Right cardiac atrium (tissue), 5 donors: ENCODE measurements at regions not wholly inside any gene's neighbourhood (a gene's known extent, or its start where the extent isn't known, plus 50 kb on each side); places are given as distances from the start of the nearest gene placed in this dataset.
"Not testable (repeated sequence)": the region's sequence is repeated elsewhere in the genome, so short reads cannot be mapped to it uniquely, and the experiment has no call there.

ENCODE experiments used
- ATAC-seq, 2 donors: fragments of 200-7000 bp; cut with Tn5 transposase; one replicate each; pipeline versions ENCODE4 v1.8.0 to v1.9.1; 2020; ENCODE audit warnings: moderate library complexity in 2 of 2, mild to moderate bottlenecking in 1 of 2
- DNase-seq, 3 donors: peaks; one replicate each; pipeline ENCODE4 v3.0.0-alpha.2; 2020
- H3K27ac ChIP-seq: one replicate; pipeline ENCODE4 v1.5.1; 2013; ENCODE audit warnings: mild to moderate bottlenecking, low read length, control low read depth, moderate library complexity
- H3K27me3 ChIP-seq: one replicate; pipeline ENCODE4 v1.6.1; 2013; ENCODE audit not compliant: control insufficient read depth, insufficient read depth
- H3K4me1 ChIP-seq: one replicate; pipeline ENCODE4 v1.6.1; 2013; ENCODE audit warnings: low read length; ENCODE audit not compliant: control insufficient read depth, insufficient read depth
- H3K4me3 ChIP-seq: one replicate; pipeline ENCODE4 v1.5.1; 2013; ENCODE audit warnings: low read length, control low read depth
- H3K9me3 ChIP-seq: one replicate; pipeline ENCODE4 v1.6.1; 2013; ENCODE audit warnings: low read length; ENCODE audit not compliant: control insufficient read depth
- WGBS: extraction: QIAGEN DNeasy Blood & Tissue Kit; methylation state at CpG from one replicate; pipeline ENCODE4 v1.1.7; 2013; 5-methylcytosine and 5-hydroxymethylcytosine counted together
- intact Hi-C, 4 donors: fragments of 100-400 bp; cut with DNase I; formaldehyde crosslinking; loops; one replicate each; pipeline versions ENCODE4 v1.11.0 to v1.14.0; 2022 to 2023
- donor health status: healthy with polysubstance abuse.
- donor health status: DM: no; HTN: yes; CAD: no.
- donor health status: DM: no; HTN: no; CAD: no.
- donor health status: DM: no; HTN: yes; CAD: no; lungs with severe emphysema.
- donor health status: DM: yes; HTN: yes; CAD: no.

DNA sequence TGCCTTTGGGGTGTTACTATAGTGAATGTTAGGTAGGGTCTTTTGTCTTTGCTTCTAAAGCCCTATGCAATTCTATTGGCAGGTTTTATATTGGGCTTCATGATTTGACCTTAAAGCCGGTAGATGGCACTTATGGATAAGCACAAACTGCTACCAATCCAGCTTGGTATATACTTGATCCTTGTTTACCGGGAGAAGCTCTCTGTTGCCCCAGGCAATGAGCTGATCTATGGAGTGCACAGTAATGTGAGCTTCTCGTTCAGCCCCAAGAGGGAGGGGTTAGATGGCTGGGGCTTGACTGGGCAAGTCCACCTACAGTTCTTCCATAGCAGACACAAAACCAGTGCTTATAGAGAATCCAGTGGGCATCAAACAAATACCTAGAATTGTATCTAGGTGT lies 287.2 kb upstream of the CT83 start:
- 80% methylated on average over 3 of the region's 3 CpGs for WGBS
- H3K27ac ChIP-seq, result no peak overlapping the region
- ATAC-seq (no peak), DNase-seq (no peak)
- intact Hi-C loops, result no loop called here
- H3K4me1 ChIP-seq, result no peaks in the 10 kb centered on the region
- no peaks in the 10 kb centered on the region for H3K9me3 ChIP-seq
- no peaks in the 10 kb centered on the region for H3K27me3 ChIP-seq
- H3K4me3 ChIP-seq, result no peak overlapping the region

GRCh38 chrX:116732214-116732613 lies 269.4 kb upstream of the CT83 start:
- WGBS, result 52% methylated on average over 2 of the region's 2 CpGs
- Histone ChIP-seq H3K4me3 (no peak overlapping the region), H3K9me3 (no peaks in the 10 kb centered on the region), H3K4me1 (no peaks in the 10 kb centered on the region), H3K27me3 (no peaks in the 10 kb centered on the region), H3K27ac (no peak overlapping the region)
- DNase-seq (no peak), ATAC-seq (no peak)
- intact Hi-C loops, result no loop called here

DNA sequence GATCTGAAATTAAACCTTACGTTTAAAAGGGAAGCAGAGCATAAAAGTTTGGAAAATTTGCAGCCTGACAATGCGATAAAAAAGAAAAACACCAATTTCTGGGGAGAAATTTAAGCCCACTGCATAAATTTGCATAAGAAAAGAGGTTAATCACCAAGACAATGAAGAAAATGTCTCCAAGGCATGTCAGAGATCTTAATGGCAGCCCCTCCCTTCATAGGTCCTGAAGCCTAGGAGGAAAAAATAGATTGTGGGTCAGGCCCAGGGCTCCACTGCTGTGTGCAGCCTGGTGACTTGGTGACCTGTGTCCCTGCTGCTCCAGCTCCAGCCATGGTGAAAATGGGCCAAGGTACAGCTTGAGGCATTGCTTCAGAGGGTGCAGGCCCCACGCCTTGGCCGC lies 264.0 kb upstream of the CT83 start:
- Histone ChIP-seq H3K9me3 (no peaks in the 10 kb centered on the region), H3K27me3 (no peaks in the 10 kb centered on the region), H3K27ac (no peak overlapping the region), H3K4me3 (no peak overlapping the region), H3K4me1 (no peaks in the 10 kb centered on the region)
- 81% methylated on average over 4 of the region's 4 CpGs for WGBS
- intact Hi-C loops, result no loop called here
- DNase-seq (no peak), ATAC-seq (no peak)

- ATAC-seq (no peak), DNase-seq (peak in 1 of 3 donors; percentile 7)
- Histone ChIP-seq H3K4me1 (no peaks in the 10 kb centered on the region), H3K9me3 (no peaks in the 10 kb centered on the region), H3K4me3 (no peak overlapping the region), H3K27ac (no peak overlapping the region), H3K27me3 (no peaks in the 10 kb centered on the region)
- intact Hi-C loops, result no loop called here
- 93% methylated on average over 19 of the region's 19 CpGs for WGBS
These were observed 231.3 kb upstream of the CT83 start for GRCh38 chrX:116694046-116694445.

DNA sequence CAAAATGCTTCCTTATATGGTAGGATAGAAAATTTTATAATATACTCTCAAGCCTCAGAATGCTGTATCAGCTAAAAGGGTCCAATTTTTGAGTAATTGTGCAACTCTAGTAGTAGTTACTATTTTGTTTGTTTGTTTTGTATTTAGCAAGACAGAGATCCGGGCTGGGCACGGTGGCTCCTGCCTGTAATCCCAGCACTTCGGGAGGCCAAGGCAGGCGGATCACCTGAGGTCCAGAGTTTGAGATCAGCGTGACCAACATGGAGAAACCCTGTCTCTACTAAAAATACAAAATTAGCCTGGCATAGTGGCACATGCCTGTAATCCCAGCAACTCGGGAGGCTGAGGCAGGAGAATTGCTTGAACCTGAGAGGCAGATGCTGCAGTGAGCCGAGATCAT lies 216.8 kb upstream of the CT83 start:
- H3K4me1 ChIP-seq, H3K9me3 ChIP-seq, intact Hi-C loops, ATAC-seq, DNase-seq, H3K27ac ChIP-seq, H3K4me3 ChIP-seq, H3K27me3 ChIP-seq: not testable (repeated sequence)
- WGBS, result 90% methylated on average over 7 of the region's 7 CpGs

GRCh38 chrX:116667346-116668134 lies 204.8 kb upstream of the CT83 start:
- Histone ChIP-seq H3K4me3 (no peak overlapping the region), H3K27me3 (no peaks in the 10 kb centered on the region), H3K9me3 (no peaks in the 10 kb centered on the region), H3K27ac (no peak overlapping the region), H3K4me1 (no peaks in the 10 kb centered on the region)
- 58% methylated on average over 8 of the region's 8 CpGs for WGBS
- peak in 1 of 3 donors; percentile 32 for DNase-seq
- no peak for ATAC-seq
- intact Hi-C loops, result no loop called here

- Histone ChIP-seq H3K27ac (no peak overlapping the region), H3K4me1 (no peaks in the 10 kb centered on the region), H3K27me3 (no peaks in the 10 kb centered on the region), H3K4me3 (no peak overlapping the region), H3K9me3 (no peaks in the 10 kb centered on the region)
- no peak for ATAC-seq
- intact Hi-C loops, result no loop called here
- no peak for DNase-seq
These were observed 194.3 kb upstream of the CT83 start for GRCh38 chrX:116657071-116657470.

- intact Hi-C loops, result no loop called here
- no peak for ATAC-seq
These were observed 165.7 kb upstream of the CT83 start for GRCh38 chrX:116628464-116628863.

GRCh38 chrX:116618546-116618945 lies 155.8 kb upstream of the CT83 start:
- no peaks in the 10 kb centered on the region for H3K9me3 ChIP-seq
- DNase-seq (no peak), ATAC-seq (no peak)
- no peak overlapping the region for H3K4me3 ChIP-seq
- H3K27ac ChIP-seq, result no peak overlapping the region
- H3K27me3 ChIP-seq, result no peaks in the 10 kb centered on the region
- intact Hi-C loops, result no loop called here
- WGBS, result 35% methylated on average over 1 of the region's 1 CpG
- H3K4me1 ChIP-seq, result no peaks in the 10 kb centered on the region

More at GRCh38 chrX:116628464-116628863, 165.7 kb upstream of the CT83 start:
- H3K4me3 ChIP-seq, result no peak overlapping the region
- no peaks in the 10 kb centered on the region for H3K9me3 ChIP-seq
- 100% methylated on average over 1 of the region's 1 CpG for WGBS
- H3K27ac ChIP-seq, result no peak overlapping the region
- no peaks in the 10 kb centered on the region for H3K4me1 ChIP-seq
- peak in 1 of 3 donors; percentile 17 for DNase-seq
- H3K27me3 ChIP-seq, result no peaks in the 10 kb centered on the region

DNA sequence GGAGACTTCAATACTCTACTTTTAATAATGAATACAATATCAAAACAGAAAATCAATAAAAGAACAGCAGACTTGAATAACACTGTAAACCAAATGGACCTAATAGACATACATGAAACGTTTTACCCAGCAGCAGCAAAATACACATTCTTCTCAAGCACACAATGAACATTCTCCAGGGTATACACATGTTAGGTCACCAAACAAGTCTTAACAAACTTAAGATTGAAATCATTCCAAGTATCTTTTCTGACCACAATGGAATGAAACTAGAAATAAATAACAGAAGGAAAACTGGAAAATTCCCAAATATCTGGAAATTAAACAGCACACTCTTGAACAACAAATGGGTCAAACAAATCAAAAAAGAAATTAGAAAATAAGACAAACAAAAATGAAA lies 145.0 kb upstream of the CT83 start:
- DNase-seq (no peak), ATAC-seq (no peak)
- Histone ChIP-seq H3K4me1 (no peaks in the 10 kb centered on the region), H3K9me3 (no peaks in the 10 kb centered on the region), H3K27me3 (no peaks in the 10 kb centered on the region), H3K4me3 (no peak overlapping the region), H3K27ac (no peak overlapping the region)
- intact Hi-C loops, result no loop called here
- WGBS, result 20% methylated on average over 1 of the region's 1 CpG

- H3K9me3 ChIP-seq, result no peaks in the 10 kb centered on the region
- H3K4me3 ChIP-seq, result no peak overlapping the region
- 80% methylated on average over 1 of the region's 1 CpG for WGBS
- no peaks in the 10 kb centered on the region for H3K27me3 ChIP-seq
- ATAC-seq, result no peak
- DNase-seq, result no peak
- intact Hi-C loops, result no loop called here
- no peak overlapping the region for H3K27ac ChIP-seq
- no peaks in the 10 kb centered on the region for H3K4me1 ChIP-seq
These were observed 142.8 kb upstream of the CT83 start for GRCh38 chrX:116605576-116605975.

DNA sequence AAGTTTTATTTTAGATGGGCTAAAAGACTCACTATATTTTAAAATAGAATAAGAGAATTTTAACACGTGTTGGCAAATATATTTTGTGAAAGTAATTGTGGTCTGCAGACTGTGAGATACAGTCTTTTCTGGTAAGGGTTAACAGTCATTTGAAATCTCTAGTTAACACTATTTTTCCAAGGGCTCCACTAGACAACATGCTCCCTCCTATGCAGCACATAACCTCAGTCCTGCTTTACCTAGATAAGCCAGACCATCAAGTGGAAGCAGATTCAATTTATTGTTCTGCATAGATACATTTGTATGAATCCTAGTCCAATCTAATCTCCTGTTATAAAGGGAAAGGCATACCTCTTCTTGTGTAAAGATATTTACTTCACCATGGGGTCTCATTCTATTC lies 133.2 kb upstream of the CT83 start:
- no peaks in the 10 kb centered on the region for H3K9me3 ChIP-seq
- intact Hi-C loops, result no loop called here
- WGBS, result 63% methylated on average over 1 of the region's 1 CpG
- no peak overlapping the region for H3K27ac ChIP-seq
- no peaks in the 10 kb centered on the region for H3K27me3 ChIP-seq
- no peaks in the 10 kb centered on the region for H3K4me1 ChIP-seq
- H3K4me3 ChIP-seq, result no peak overlapping the region
- DNase-seq, result no peak
- no peak for ATAC-seq
